ENCODE measurements at regions not wholly inside any gene's neighbourhood (a gene's known extent, or its start where the extent isn't known, plus 50 kb on each side); places are given as distances from the start of the nearest gene placed in this dataset.

DNA sequence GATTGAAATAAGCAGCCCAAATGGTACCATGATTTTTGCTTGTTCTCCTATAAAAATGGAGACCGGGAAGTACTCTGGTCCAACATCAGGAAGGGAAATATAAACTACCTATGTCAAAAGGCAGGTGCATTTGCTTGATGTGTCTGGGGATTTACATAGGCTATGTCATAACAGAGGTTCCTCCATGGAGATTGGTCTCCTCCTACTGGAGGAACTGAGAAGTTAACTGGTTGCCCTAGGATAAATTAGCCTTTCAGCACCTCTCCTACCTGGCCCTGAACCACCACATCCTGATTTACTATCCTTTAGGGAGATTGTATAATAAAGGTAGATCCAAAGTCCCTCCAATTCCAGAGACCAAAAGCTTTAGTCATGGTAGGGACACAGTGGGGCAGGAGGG is 1109.3 kb upstream of the B3GALT2 start:
- DNase-seq (ENCODE audit: low read depth, low spot score) (peak; percentile 52), FAIRE-seq (peak; percentile 42)
- POLR2A ChIA-PET: no interaction called here
- Histone ChIP-seq H3K36me3 (ENCODE audit: control insufficient read depth in 2 of 2, extremely low read depth in 1 of 2, insufficient read depth in 2 of 2, low read length in 2 of 2) (no peaks in the 10 kb centered on the region), H3K79me2 (ENCODE audit: control insufficient read depth, insufficient read depth, low read length) (no peaks in the 10 kb centered on the region), H3K9me3 (replicated peaks; ENCODE audit: control insufficient read depth, insufficient read depth, low read length) (no peaks in the 10 kb centered on the region), H3K4me3 (replicated peaks in 1 of 3; ENCODE audit: insufficient read depth in 1 of 3, low read depth in 1 of 3, low read length in 3 of 3) (no peak overlapping the region), H3K9me1 (replicated peaks; ENCODE audit: control insufficient read depth, extremely low read depth, insufficient read depth, low read length) (no peaks in the 10 kb centered on the region), H3K27ac (ENCODE audit: insufficient read depth, low read depth, low read length) (no peak overlapping the region), H2AFZ (ENCODE audit: low read depth, low read length) (no peak overlapping the region), H4K20me1 (replicated peaks; ENCODE audit: control insufficient read depth, extremely low read depth, insufficient read depth, low read length) (no peaks in the 10 kb centered on the region), H3K4me2 (ENCODE audit: insufficient read depth, low read length) (no peak overlapping the region), H3K27me3 (ENCODE audit: control insufficient read depth in 2 of 2, insufficient read depth in 2 of 2, low read length in 2 of 2) (no peaks in the 10 kb centered on the region), H3K4me1 (ENCODE audit: control insufficient read depth, extremely low read depth, insufficient read depth, low read length) (no peaks in the 10 kb centered on the region), H3K9ac (replicated peaks; ENCODE audit: extremely low read depth, insufficient read depth, low read length) (no peak overlapping the region)
- TF ChIP-seq GATA2 (IDR thresholded peaks at IDR 0.05; ENCODE audit: insufficient read depth, insufficient read length, low read depth, low read length) (no peak), JUN (IDR thresholded peaks at IDR 0.05; ENCODE audit: borderline replicate concordance, insufficient read depth, insufficient read length, low read depth) (no peak), POLR2AphosphoS5 (IDR thresholded peaks at IDR 0.05; ENCODE audit: insufficient read depth, low read depth, low read length) (no peak), MYC (IDR thresholded peaks at IDR 0.05; ENCODE audit: low read depth, low read length) (no peak), FOS (IDR thresholded peaks at IDR 0.05; ENCODE audit: borderline replicate concordance, insufficient read depth, low read length) (no peak)
- TF ChIP-seq, protein P1, sequence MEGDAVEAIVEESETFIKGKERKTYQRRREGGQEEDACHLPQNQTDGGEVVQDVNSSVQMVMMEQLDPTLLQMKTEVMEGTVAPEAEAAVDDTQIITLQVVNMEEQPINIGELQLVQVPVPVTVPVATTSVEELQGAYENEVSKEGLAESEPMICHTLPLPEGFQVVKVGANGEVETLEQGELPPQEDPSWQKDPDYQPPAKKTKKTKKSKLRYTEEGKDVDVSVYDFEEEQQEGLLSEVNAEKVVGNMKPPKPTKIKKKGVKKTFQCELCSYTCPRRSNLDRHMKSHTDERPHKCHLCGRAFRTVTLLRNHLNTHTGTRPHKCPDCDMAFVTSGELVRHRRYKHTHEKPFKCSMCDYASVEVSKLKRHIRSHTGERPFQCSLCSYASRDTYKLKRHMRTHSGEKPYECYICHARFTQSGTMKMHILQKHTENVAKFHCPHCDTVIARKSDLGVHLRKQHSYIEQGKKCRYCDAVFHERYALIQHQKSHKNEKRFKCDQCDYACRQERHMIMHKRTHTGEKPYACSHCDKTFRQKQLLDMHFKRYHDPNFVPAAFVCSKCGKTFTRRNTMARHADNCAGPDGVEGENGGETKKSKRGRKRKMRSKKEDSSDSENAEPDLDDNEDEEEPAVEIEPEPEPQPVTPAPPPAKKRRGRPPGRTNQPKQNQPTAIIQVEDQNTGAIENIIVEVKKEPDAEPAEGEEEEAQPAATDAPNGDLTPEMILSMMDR (IDR thresholded peaks at IDR 0.05; ENCODE audit: extremely low read depth in 1 of 2, insufficient read depth in 1 of 2, low read depth in 1 of 2, low read length in 2 of 2): peak; percentile 28 to 54
- BruUV-seq (replicated peaks): no TSS peak
- dilution Hi-C loops (cut with MboI; ENCODE audit: extremely low pct_ligation_motif_present, low sequenced_read_pairs) (no loop called here), intact Hi-C loops (cut with micrococcal nuclease) (loop anchor here (1.0 to 2.0 kb wide), 2 partner anchors 889 to 1112 kb away; no protein-coding TSS in a partner anchor)
- CTCF ChIA-PET: interaction anchor here (0.8 to 1.2 kb wide), 4 partner anchors 559 to 1153 kb away, joined by 3 to 5 read pairs (median 4); no protein-coding TSS in a partner anchor
